ENCODE measurements at regions not wholly inside any gene's neighbourhood (a gene's known extent, or its start where the extent isn't known, plus 50 kb on each side); places are given as distances from the start of the nearest gene placed in this dataset.

- H3K9me2 ChIP-seq (replicated peaks; ENCODE audit: low read depth, low read length) = no peaks in the 10 kb centered on the region
- no peaks in the 10 kb centered on the region for H4K20me1 ChIP-seq (ENCODE audit: insufficient read depth, low read length, poor library complexity, severe bottlenecking)
- no peaks in the 10 kb centered on the region for H3F3A ChIP-seq (ENCODE audit: low read depth)
- no peaks in the 10 kb centered on the region for H3K79me2 ChIP-seq (ENCODE audit: insufficient read depth, low read length)
- no peaks in the 10 kb centered on the region for H3K27me3 ChIP-seq (ENCODE audit: insufficient read depth, low read length, poor library complexity, severe bottlenecking)
- H3K4me1 ChIP-seq (ENCODE audit: insufficient read depth, low read length, poor library complexity, severe bottlenecking) = peaks cover 7% of the 10 kb centered on the region
- H3K4me2 ChIP-seq (ENCODE audit: low read depth, low read length, poor library complexity, severe bottlenecking) = no peak overlapping the region
- H3K9me3 ChIP-seq (ENCODE audit: insufficient read depth, low read depth, low read length) = no peaks in the 10 kb centered on the region
- TF ChIP-seq, protein P1, sequence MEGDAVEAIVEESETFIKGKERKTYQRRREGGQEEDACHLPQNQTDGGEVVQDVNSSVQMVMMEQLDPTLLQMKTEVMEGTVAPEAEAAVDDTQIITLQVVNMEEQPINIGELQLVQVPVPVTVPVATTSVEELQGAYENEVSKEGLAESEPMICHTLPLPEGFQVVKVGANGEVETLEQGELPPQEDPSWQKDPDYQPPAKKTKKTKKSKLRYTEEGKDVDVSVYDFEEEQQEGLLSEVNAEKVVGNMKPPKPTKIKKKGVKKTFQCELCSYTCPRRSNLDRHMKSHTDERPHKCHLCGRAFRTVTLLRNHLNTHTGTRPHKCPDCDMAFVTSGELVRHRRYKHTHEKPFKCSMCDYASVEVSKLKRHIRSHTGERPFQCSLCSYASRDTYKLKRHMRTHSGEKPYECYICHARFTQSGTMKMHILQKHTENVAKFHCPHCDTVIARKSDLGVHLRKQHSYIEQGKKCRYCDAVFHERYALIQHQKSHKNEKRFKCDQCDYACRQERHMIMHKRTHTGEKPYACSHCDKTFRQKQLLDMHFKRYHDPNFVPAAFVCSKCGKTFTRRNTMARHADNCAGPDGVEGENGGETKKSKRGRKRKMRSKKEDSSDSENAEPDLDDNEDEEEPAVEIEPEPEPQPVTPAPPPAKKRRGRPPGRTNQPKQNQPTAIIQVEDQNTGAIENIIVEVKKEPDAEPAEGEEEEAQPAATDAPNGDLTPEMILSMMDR (conservative IDR thresholded peaks at IDR 0.05; ENCODE audit: low read length) = no peak
- no peak for TF ChIP-seq EZH2phosphoT487 (IDR thresholded peaks at IDR 0.05; ENCODE audit: borderline replicate concordance)
- H3K9ac ChIP-seq (ENCODE audit: low read depth, low read length, poor library complexity, severe bottlenecking) = no peak overlapping the region
- no peaks in the 10 kb centered on the region for H3K36me3 ChIP-seq (ENCODE audit: insufficient read depth, low read length)
- no peak overlapping the region for H2AFZ ChIP-seq (ENCODE audit: low read length)
- H3K4me3 ChIP-seq (ENCODE audit: low read length, poor library complexity, severe bottlenecking) = no peak overlapping the region
These were observed 126.5 kb downstream of the GPCPD1 start for GRCh38 chr20:5484346-5484745.

- Histone ChIP-seq H3K9ac (ENCODE audit: low read depth, low read length, poor library complexity, severe bottlenecking) (no peak overlapping the region), H3K9me3 (ENCODE audit: insufficient read depth, low read depth, low read length) (no peaks in the 10 kb centered on the region), H3K4me1 (ENCODE audit: insufficient read depth, low read length, poor library complexity, severe bottlenecking) (no peaks in the 10 kb centered on the region), H3K36me3 (ENCODE audit: insufficient read depth, low read length) (no peaks in the 10 kb centered on the region), H3F3A (ENCODE audit: low read depth) (no peaks in the 10 kb centered on the region), H2AFZ (ENCODE audit: low read length) (no peak overlapping the region), H3K9me2 (replicated peaks; ENCODE audit: low read depth, low read length) (no peaks in the 10 kb centered on the region), H3K79me2 (ENCODE audit: insufficient read depth, low read length) (no peaks in the 10 kb centered on the region), H3K27me3 (ENCODE audit: insufficient read depth, low read length, poor library complexity, severe bottlenecking) (no peaks in the 10 kb centered on the region), H3K4me2 (ENCODE audit: low read depth, low read length, poor library complexity, severe bottlenecking) (no peak overlapping the region), H3K4me3 (ENCODE audit: low read length, poor library complexity, severe bottlenecking) (no peak overlapping the region), H4K20me1 (ENCODE audit: insufficient read depth, low read length, poor library complexity, severe bottlenecking) (no peaks in the 10 kb centered on the region)
- TF ChIP-seq EZH2phosphoT487 (IDR thresholded peaks at IDR 0.05; ENCODE audit: borderline replicate concordance) = no peak
- TF ChIP-seq, protein P1 (conservative IDR thresholded peaks at IDR 0.05; ENCODE audit: low read length) = no peak
These were observed 128.0 kb downstream of the GPCPD1 start for GRCh38 chr20:5482791-5483190.

GRCh38 chr20:5481872-5482271 is 128.9 kb downstream of the GPCPD1 start:
- TF ChIP-seq EZH2phosphoT487 (IDR thresholded peaks at IDR 0.05; ENCODE audit: borderline replicate concordance) = no peak
- TF ChIP-seq, protein P1 (conservative IDR thresholded peaks at IDR 0.05; ENCODE audit: low read length) = no peak
- no peaks in the 10 kb centered on the region for H3F3A ChIP-seq (ENCODE audit: low read depth)
- no peaks in the 10 kb centered on the region for H3K9me2 ChIP-seq (replicated peaks; ENCODE audit: low read depth, low read length)
- no peaks in the 10 kb centered on the region for H3K79me2 ChIP-seq (ENCODE audit: insufficient read depth, low read length)
- no peak overlapping the region for H3K4me3 ChIP-seq (ENCODE audit: low read length, poor library complexity, severe bottlenecking)
- no peaks in the 10 kb centered on the region for H3K4me1 ChIP-seq (ENCODE audit: insufficient read depth, low read length, poor library complexity, severe bottlenecking)
- no peak overlapping the region for H2AFZ ChIP-seq (ENCODE audit: low read length)
- H3K27me3 ChIP-seq (ENCODE audit: insufficient read depth, low read length, poor library complexity, severe bottlenecking) = no peaks in the 10 kb centered on the region
- H3K9me3 ChIP-seq (ENCODE audit: insufficient read depth, low read depth, low read length) = no peaks in the 10 kb centered on the region
- no peak overlapping the region for H3K4me2 ChIP-seq (ENCODE audit: low read depth, low read length, poor library complexity, severe bottlenecking)
- H4K20me1 ChIP-seq (ENCODE audit: insufficient read depth, low read length, poor library complexity, severe bottlenecking) = no peaks in the 10 kb centered on the region
- H3K36me3 ChIP-seq (ENCODE audit: insufficient read depth, low read length) = no peaks in the 10 kb centered on the region
- H3K9ac ChIP-seq (ENCODE audit: low read depth, low read length, poor library complexity, severe bottlenecking) = no peak overlapping the region
